Karpas-422 (cell line): ENCODE measurements at regions not wholly inside any gene's neighbourhood (a gene's known extent, or its start where the extent isn't known, plus 50 kb on each side); places are given as distances from the start of the nearest gene placed in this dataset.
"Not testable (repeated sequence)": the region's sequence is repeated elsewhere in the genome, so short reads cannot be mapped to it uniquely, and the experiment has no call there.

Experiments used
- DNase-seq: peaks from one replicate; pipeline ENCODE4 v3.0.0-alpha.2; 2015
- H2AFZ ChIP-seq: fragments of 200-600 bp; sonication (generic); 2 replicates; pipeline ENCODE4 v1.6.1; 2014; ENCODE audit warnings: antibody characterized with exemption, low read length, mixed read lengths
- H3K27ac ChIP-seq: fragments of 200-600 bp; sonication (generic); 2 replicates; pipeline ENCODE4 v1.5.1; 2014; ENCODE audit warnings: mild to moderate bottlenecking, low read length, moderate library complexity
- H3K27me3 ChIP-seq: fragments of 200-600 bp; sonication (generic); 2 replicates; pipeline ENCODE4 v1.6.1; 2014; ENCODE audit warnings: low read length, mixed read lengths
- H3K36me3 ChIP-seq: fragments of 200-600 bp; sonication (generic); 2 replicates; pipeline ENCODE4 v1.6.1; 2014; ENCODE audit warnings: low read length, mixed read lengths; ENCODE audit not compliant: insufficient read depth
- H3K4me1 ChIP-seq: fragments of 200-600 bp; sonication (generic); 2 replicates; pipeline ENCODE4 v1.6.1; 2014; ENCODE audit warnings: mild to moderate bottlenecking, low read length, mixed read lengths
- H3K4me2 ChIP-seq: fragments of 200-600 bp; sonication (generic); 2 replicates; pipeline ENCODE4 v1.6.1; 2014; ENCODE audit warnings: low read length, low read depth, mild to moderate bottlenecking; ENCODE audit not compliant: poor library complexity, severe bottlenecking
- H3K4me3 ChIP-seq: fragments of 200-600 bp; sonication (generic); 2 replicates; pipeline ENCODE4 v1.5.1; 2014; ENCODE audit warnings: mild to moderate bottlenecking, antibody characterized with exemption, low read length, mixed read lengths
- H3K79me2 ChIP-seq: fragments of 200-600 bp; sonication (generic); 2 replicates; pipeline ENCODE4 v1.6.1; 2014; ENCODE audit warnings: mild to moderate bottlenecking, low read length, mixed read lengths
- H3K9ac ChIP-seq: fragments of 200-600 bp; sonication (generic); 2 replicates; pipeline ENCODE4 v1.6.0; 2014; ENCODE audit warnings: low read length
- H3K9me2 ChIP-seq: fragments of 200-600 bp; sonication (generic), shearing (Covaris generic); replicated peaks from 2 replicates; pipeline ENCODE4 v1.6.0; 2014; ENCODE audit warnings: mild to moderate bottlenecking, low read length, moderate library complexity; ENCODE audit not compliant: insufficient read depth
- H3K9me3 ChIP-seq: fragments of 300-700, 200-600 bp; sonication (generic); 2 replicates; pipeline ENCODE4 v1.6.1; 2014; ENCODE audit warnings: low read length, mixed read lengths
- H4K20me1 ChIP-seq: fragments of 200-600 bp; sonication (generic); 2 replicates; pipeline ENCODE4 v1.6.1; 2014; ENCODE audit warnings: mild to moderate bottlenecking, antibody characterized with exemption, low read length, low read depth; ENCODE audit not compliant: insufficient read depth

DNA sequence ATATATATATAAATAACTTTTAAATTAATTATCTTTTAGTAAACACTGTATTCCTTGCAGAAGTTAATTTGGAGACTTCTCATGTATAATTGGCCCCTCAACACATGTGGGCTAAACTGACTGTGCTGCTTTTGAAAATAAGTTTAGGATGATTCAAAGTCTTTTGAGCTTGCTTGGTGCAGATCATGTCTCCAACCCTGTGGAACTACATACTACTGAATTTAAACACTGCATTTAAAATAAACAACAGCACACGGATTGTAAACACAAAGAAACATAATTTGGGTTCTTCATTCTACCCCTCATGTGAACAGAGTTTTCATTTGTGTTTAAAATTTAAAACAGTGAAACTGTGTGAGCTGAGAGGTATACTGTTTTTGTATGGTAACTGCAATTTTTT, 167.7 kb downstream of the DDX1 start:
- Histone ChIP-seq H3K27me3 (no peaks in the 10 kb centered on the region), H3K9me3 (no peaks in the 10 kb centered on the region), H2AFZ (no peak overlapping the region), H3K79me2 (no peaks in the 10 kb centered on the region), H3K36me3 (no peaks in the 10 kb centered on the region), H4K20me1 (no peaks in the 10 kb centered on the region), H3K4me1 (no peaks in the 10 kb centered on the region), H3K4me2 (no peak overlapping the region), H3K4me3 (no peak overlapping the region), H3K9ac (no peak overlapping the region), H3K9me2 (no peaks in the 10 kb centered on the region), H3K27ac (no peak overlapping the region)
- DNase-seq: no peak

DNA sequence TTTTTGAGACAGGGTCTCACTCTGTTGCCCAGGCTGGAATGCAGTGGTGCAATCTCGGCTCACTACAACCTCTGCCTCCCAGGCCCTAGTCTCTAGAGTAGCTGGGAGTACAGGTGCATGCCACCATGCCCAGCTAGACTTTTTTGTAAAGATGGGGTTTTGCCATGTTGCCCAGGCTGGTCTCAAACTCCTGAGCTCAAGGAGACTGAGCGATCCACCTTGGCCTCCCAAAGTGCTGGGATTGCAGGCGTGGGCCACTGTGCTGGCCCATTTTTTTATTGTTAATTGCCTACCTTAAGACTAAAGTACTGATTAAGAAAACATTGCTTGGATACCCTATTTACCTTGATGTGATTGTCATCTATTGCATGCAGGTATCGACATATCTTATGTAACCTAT, 168.1 kb downstream of the DDX1 start:
- H3K4me2 ChIP-seq, H3K9ac ChIP-seq, DNase-seq, H3K4me1 ChIP-seq, H3K27me3 ChIP-seq, H3K9me2 ChIP-seq, H3K27ac ChIP-seq, H3K9me3 ChIP-seq, H4K20me1 ChIP-seq, H3K36me3 ChIP-seq, H3K4me3 ChIP-seq, H2AFZ ChIP-seq, H3K79me2 ChIP-seq: not testable (repeated sequence)

GRCh38 chr2:15760232-15760910, 168.7 kb downstream of the DDX1 start:
- no peaks in the 10 kb centered on the region for H3K79me2 ChIP-seq
- H3K9me3 ChIP-seq: no peaks in the 10 kb centered on the region
- no peak overlapping the region for H3K27ac ChIP-seq
- no peaks in the 10 kb centered on the region for H3K36me3 ChIP-seq
- no peak overlapping the region for H3K4me2 ChIP-seq
- no peak overlapping the region for H2AFZ ChIP-seq
- no peak overlapping the region for H3K9ac ChIP-seq
- no peaks in the 10 kb centered on the region for H3K4me1 ChIP-seq
- H3K9me2 ChIP-seq: no peaks in the 10 kb centered on the region
- DNase-seq: no peak
- no peaks in the 10 kb centered on the region for H3K27me3 ChIP-seq
- H4K20me1 ChIP-seq: no peaks in the 10 kb centered on the region
- no peak overlapping the region for H3K4me3 ChIP-seq

GRCh38 chr2:15761056-15761455, 169.4 kb downstream of the DDX1 start:
- H3K9ac ChIP-seq: no peak overlapping the region
- no peak overlapping the region for H3K27ac ChIP-seq
- no peak overlapping the region for H3K4me2 ChIP-seq
- H3K4me1 ChIP-seq: no peaks in the 10 kb centered on the region
- no peak for DNase-seq
- no peaks in the 10 kb centered on the region for H3K9me3 ChIP-seq
- no peak overlapping the region for H2AFZ ChIP-seq
- no peak overlapping the region for H3K4me3 ChIP-seq
- no peaks in the 10 kb centered on the region for H3K27me3 ChIP-seq
- H3K9me2 ChIP-seq: no peaks in the 10 kb centered on the region
- no peaks in the 10 kb centered on the region for H4K20me1 ChIP-seq
- H3K36me3 ChIP-seq: no peaks in the 10 kb centered on the region
- no peaks in the 10 kb centered on the region for H3K79me2 ChIP-seq

- Histone ChIP-seq H3K27me3 (no peaks in the 10 kb centered on the region), H3K4me2 (no peak overlapping the region), H3K9ac (no peak overlapping the region), H3K79me2 (no peaks in the 10 kb centered on the region), H3K36me3 (no peaks in the 10 kb centered on the region), H3K9me3 (no peaks in the 10 kb centered on the region), H3K4me3 (no peak overlapping the region), H2AFZ (no peak overlapping the region), H3K4me1 (no peaks in the 10 kb centered on the region), H4K20me1 (no peaks in the 10 kb centered on the region), H3K27ac (no peak overlapping the region), H3K9me2 (no peaks in the 10 kb centered on the region)
- no peak for DNase-seq
Measured at GRCh38 chr2:15761910-15762309, 170.2 kb downstream of the DDX1 start.

DNA sequence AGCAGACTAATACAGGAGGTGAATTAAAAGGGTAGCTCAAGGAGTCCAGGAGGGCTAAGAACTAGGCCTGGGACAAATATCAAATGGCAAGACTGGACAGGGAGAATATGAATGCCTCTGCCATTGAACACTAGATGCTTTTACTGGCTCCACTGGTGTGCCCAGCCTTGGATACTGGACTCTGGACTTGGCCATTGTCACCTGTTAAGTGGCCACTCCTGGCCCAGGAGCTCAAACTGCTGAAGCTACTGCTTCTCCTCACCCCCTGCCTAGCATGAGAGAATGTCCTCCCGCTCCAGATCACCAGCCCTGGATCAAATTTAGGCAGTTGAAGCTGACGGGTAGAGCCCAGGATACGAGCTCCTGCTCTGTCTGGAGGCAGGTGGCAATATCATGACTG, 170.8 kb downstream of the DDX1 start:
- Histone ChIP-seq H2AFZ (no peak overlapping the region), H3K27me3 (no peaks in the 10 kb centered on the region), H4K20me1 (no peaks in the 10 kb centered on the region), H3K9me2 (no peaks in the 10 kb centered on the region), H3K9me3 (no peaks in the 10 kb centered on the region), H3K4me3 (no peak overlapping the region), H3K4me2 (no peak overlapping the region), H3K79me2 (no peaks in the 10 kb centered on the region), H3K9ac (no peak overlapping the region), H3K27ac (no peak overlapping the region), H3K36me3 (no peaks in the 10 kb centered on the region), H3K4me1 (no peaks in the 10 kb centered on the region)
- no peak for DNase-seq

- H3K27me3 ChIP-seq: no peaks in the 10 kb centered on the region
- no peak overlapping the region for H3K9ac ChIP-seq
- H3K9me2 ChIP-seq: no peaks in the 10 kb centered on the region
- DNase-seq: no peak
- no peak overlapping the region for H3K4me3 ChIP-seq
- no peak overlapping the region for H3K27ac ChIP-seq
- no peaks in the 10 kb centered on the region for H3K9me3 ChIP-seq
- no peaks in the 10 kb centered on the region for H4K20me1 ChIP-seq
- H3K4me1 ChIP-seq: no peaks in the 10 kb centered on the region
- H2AFZ ChIP-seq: no peak overlapping the region
- H3K36me3 ChIP-seq: no peaks in the 10 kb centered on the region
- H3K4me2 ChIP-seq: no peak overlapping the region
- H3K79me2 ChIP-seq: no peaks in the 10 kb centered on the region
Measured at GRCh38 chr2:15763106-15763821, 171.6 kb downstream of the DDX1 start.

DNA sequence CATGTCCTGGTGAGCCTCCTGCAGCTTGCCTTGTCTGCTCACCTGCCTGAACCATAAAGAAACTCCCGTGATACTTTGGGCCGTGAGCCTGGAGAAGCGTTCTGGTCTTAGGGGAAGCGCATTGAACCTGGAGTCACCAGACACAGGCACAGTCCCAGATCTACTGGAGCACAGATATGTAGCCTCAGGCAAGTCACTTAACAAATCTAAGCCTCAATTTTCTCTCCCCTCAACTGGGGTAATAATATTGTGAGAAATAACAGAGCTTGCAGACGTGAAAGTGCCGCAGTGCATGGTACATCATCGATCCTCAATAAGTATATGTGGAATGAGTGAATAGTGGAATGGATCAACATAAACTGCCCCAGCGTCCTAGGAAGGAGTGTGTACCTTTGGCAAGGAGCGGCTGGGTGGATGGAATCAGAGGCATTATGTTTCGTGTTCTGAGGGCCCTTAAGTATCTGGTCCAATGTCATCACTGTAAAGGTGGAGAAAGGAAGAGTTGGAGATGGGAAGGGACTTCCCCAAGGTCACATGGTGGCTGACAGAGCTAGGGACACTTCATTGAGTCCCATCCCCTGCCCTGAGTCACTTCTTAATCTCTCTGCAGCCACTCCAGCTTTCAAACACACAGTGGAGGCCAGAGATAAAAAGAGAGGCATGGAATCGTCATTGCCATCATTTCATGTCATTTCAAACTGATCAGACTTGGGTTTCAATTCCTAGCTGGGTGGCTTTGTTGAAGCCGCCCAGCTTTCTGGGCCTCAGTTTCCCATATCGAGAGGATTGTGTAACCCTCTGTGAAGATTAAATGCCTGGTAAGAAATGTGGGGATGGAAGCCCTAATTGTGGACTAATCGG, 172.4 kb downstream of the DDX1 start:
- H3K4me3 ChIP-seq: no peak overlapping the region
- H2AFZ ChIP-seq: no peak overlapping the region
- no peaks in the 10 kb centered on the region for H3K9me2 ChIP-seq

More for the DNA sequence above, 172.4 kb downstream of the DDX1 start:
- no peak for DNase-seq
- no peak overlapping the region for H3K4me2 ChIP-seq
- H4K20me1 ChIP-seq: no peaks in the 10 kb centered on the region
- no peaks in the 10 kb centered on the region for H3K27me3 ChIP-seq
- no peak overlapping the region for H3K27ac ChIP-seq
- H3K4me1 ChIP-seq: no peaks in the 10 kb centered on the region
- H3K9me3 ChIP-seq: no peaks in the 10 kb centered on the region
- H3K79me2 ChIP-seq: no peaks in the 10 kb centered on the region
- no peak overlapping the region for H3K9ac ChIP-seq
- H3K36me3 ChIP-seq: no peaks in the 10 kb centered on the region
